DOHH2 (cell line): ENCODE measurements at regions not wholly inside any gene's neighbourhood (a gene's known extent, or its start where the extent isn't known, plus 50 kb on each side); places are given as distances from the start of the nearest gene placed in this dataset.
"Not testable (repeated sequence)": the region's sequence is repeated elsewhere in the genome, so short reads cannot be mapped to it uniquely, and the experiment has no call there.

Experiments
- H3F3A ChIP-seq: fragments of 200-600 bp; sonication (generic), shearing (Covaris generic); 2 replicates; pipeline ENCODE4 v1.6.0; 2016; ENCODE audit warnings: antibody characterized with exemption, mild to moderate bottlenecking; ENCODE audit not compliant: control insufficient read depth, insufficient read depth
- H3K27ac ChIP-seq: fragments of 200-600 bp; sonication (generic); 2 replicates; pipeline ENCODE4 v1.5.1; 2014; ENCODE audit warnings: low read depth, mild to moderate bottlenecking, low read length, moderate library complexity
- H3K27me3 ChIP-seq: fragments of 200-600 bp; sonication (generic); 2 replicates; pipeline ENCODE4 v1.6.1; 2014; ENCODE audit warnings: mild to moderate bottlenecking, low read length, mixed read lengths; ENCODE audit not compliant: control insufficient read depth
- H3K36me3 ChIP-seq: fragments of 200-600 bp; sonication (generic); 2 replicates; pipeline ENCODE4 v1.6.1; 2014; ENCODE audit warnings: mild to moderate bottlenecking, low read length, moderate library complexity, mixed read lengths; ENCODE audit not compliant: control insufficient read depth
- H3K4me1 ChIP-seq: fragments of 200-600 bp; sonication (generic); 2 replicates; pipeline ENCODE4 v1.6.1; 2014; ENCODE audit warnings: mild to moderate bottlenecking, low read length, mixed read lengths; ENCODE audit not compliant: control insufficient read depth
- H3K4me2 ChIP-seq: fragments of 200-600 bp; sonication (generic); 2 replicates; pipeline ENCODE4 v1.6.0; 2014; ENCODE audit warnings: mild to moderate bottlenecking, low read length, moderate library complexity
- H3K4me3 ChIP-seq: fragments of 200-600 bp; sonication (generic); 2 replicates; pipeline ENCODE4 v1.5.1; 2014; ENCODE audit warnings: mild to moderate bottlenecking, low read length, mixed read lengths
- H3K79me2 ChIP-seq: fragments of 200-600 bp; sonication (generic); 2 replicates; pipeline ENCODE4 v1.6.1; 2014; ENCODE audit warnings: mild to moderate bottlenecking, low read length, mixed read lengths; ENCODE audit not compliant: control insufficient read depth
- H3K9me2 ChIP-seq: fragments of 200-600 bp; sonication (generic); replicated peaks from 2 replicates; pipeline ENCODE4 v1.6.1; 2014; ENCODE audit warnings: mild to moderate bottlenecking, low read length, mixed read lengths; ENCODE audit not compliant: control insufficient read depth
- H3K9me3 ChIP-seq: fragments of 200-600 bp; sonication (generic); 2 replicates; pipeline ENCODE4 v1.6.1; 2014; ENCODE audit warnings: antibody characterized with exemption, low read length, mixed read lengths; ENCODE audit not compliant: control insufficient read depth, insufficient read depth
- H4K20me1 ChIP-seq: fragments of 200-600 bp; sonication (generic); 2 replicates; pipeline ENCODE4 v1.6.0; 2014; ENCODE audit warnings: low read depth, mild to moderate bottlenecking, antibody characterized with exemption, low read length, moderate library complexity; ENCODE audit not compliant: control insufficient read depth, insufficient read depth
- CTCF ChIP-seq: fragments of 200-600 bp; sonication (generic); IDR thresholded peaks from one replicate; pipeline ENCODE4 v1.5.1; 2014; ENCODE audit warnings: antibody characterized with exemption, mild to moderate bottlenecking, low read depth, low read length; ENCODE audit not compliant: poor library complexity, severe bottlenecking
- EZH2phosphoT487 ChIP-seq: fragments of 200-600 bp; sonication (generic); IDR thresholded peaks from 2 replicates; pipeline ENCODE4 v1.6.1; 2017; ENCODE audit warnings: borderline replicate concordance, mild to moderate bottlenecking, antibody characterized with exemption, low read length, moderate library complexity, mixed read lengths

- Histone ChIP-seq H3K4me3 (no peak overlapping the region), H3K27ac (no peak overlapping the region), H3K27me3 (no peaks in the 10 kb centered on the region), H3K4me1 (no peaks in the 10 kb centered on the region), H3K9me3 (no peaks in the 10 kb centered on the region), H3K9me2 (no peaks in the 10 kb centered on the region), H3K4me2 (no peak overlapping the region), H3K36me3 (no peaks in the 10 kb centered on the region), H3F3A (no peaks in the 10 kb centered on the region), H3K79me2 (no peaks in the 10 kb centered on the region), H4K20me1 (no peaks in the 10 kb centered on the region)
- TF ChIP-seq EZH2phosphoT487 (no peak), CTCF (no peak)
Measured at GRCh38 chr18:53843113-53843760, 381.2 kb downstream of the MBD2 start.

- no peaks in the 10 kb centered on the region for H4K20me1 ChIP-seq
- H3K27me3 ChIP-seq = no peaks in the 10 kb centered on the region
- no peak overlapping the region for H3K27ac ChIP-seq
- no peak overlapping the region for H3K4me2 ChIP-seq
- TF ChIP-seq EZH2phosphoT487 (no peak), CTCF (no peak)
- H3K79me2 ChIP-seq = no peaks in the 10 kb centered on the region
- no peaks in the 10 kb centered on the region for H3K9me2 ChIP-seq
- H3K4me1 ChIP-seq = no peaks in the 10 kb centered on the region
- peaks cover 7% of the 10 kb centered on the region; the same call in 1 of the 2 replicates for H3K9me3 ChIP-seq
- no peaks in the 10 kb centered on the region for H3F3A ChIP-seq
- H3K4me3 ChIP-seq = no peak overlapping the region
- no peaks in the 10 kb centered on the region for H3K36me3 ChIP-seq
Measured at GRCh38 chr18:53838746-53839145, 385.7 kb downstream of the MBD2 start.

- not testable (repeated sequence) for H3K27me3 ChIP-seq, H3F3A ChIP-seq, H4K20me1 ChIP-seq, H3K36me3 ChIP-seq, H3K9me2 ChIP-seq, H3K27ac ChIP-seq, H3K4me2 ChIP-seq, H3K79me2 ChIP-seq, H3K9me3 ChIP-seq, H3K4me3 ChIP-seq, H3K4me1 ChIP-seq
Measured at GRCh38 chr18:53821141-53821540, 403.3 kb downstream of the MBD2 start.

GRCh38 chr18:53819671-53820070 is 404.8 kb downstream of the MBD2 start:
- Histone ChIP-seq H3K9me2 (no peaks in the 10 kb centered on the region), H3K4me1 (no peaks in the 10 kb centered on the region), H3K4me3 (no peak overlapping the region), H3K4me2 (no peak overlapping the region), H3K27me3 (no peaks in the 10 kb centered on the region), H3K27ac (no peak overlapping the region), H3F3A (no peaks in the 10 kb centered on the region), H3K36me3 (no peaks in the 10 kb centered on the region), H4K20me1 (no peaks in the 10 kb centered on the region), H3K9me3 (no peaks in the 10 kb centered on the region), H3K79me2 (no peaks in the 10 kb centered on the region)
- TF ChIP-seq CTCF (no peak), EZH2phosphoT487 (no peak)
